LNCAP (cell line): ENCODE measurements at regions not wholly inside any gene's neighbourhood (a gene's known extent, or its start where the extent isn't known, plus 50 kb on each side); places are given as distances from the start of the nearest gene placed in this dataset.

Experiments used
- CTCF ChIP-seq: fragments of 450-650 bp; IDR thresholded peaks from 2 replicates; pipeline ENCODE4 v1.5.1; 2017; ENCODE audit warnings: mild to moderate bottlenecking

- no peak for TF ChIP-seq CTCF
Measured at GRCh38 chr21:16269476-16269875, 539.7 kb downstream of the USP25 start.

GRCh38 chr21:16279731-16280581, 550.2 kb downstream of the USP25 start:
- no peak for TF ChIP-seq CTCF

- no peak for TF ChIP-seq CTCF
Measured at GRCh38 chr21:16280686-16281091, 550.9 kb downstream of the USP25 start.

GRCh38 chr21:16283516-16283915, 553.7 kb downstream of the USP25 start:
- TF ChIP-seq CTCF: no peak

GRCh38 chr21:16285605-16286126, 555.9 kb downstream of the USP25 start:
- TF ChIP-seq CTCF: no peak

- TF ChIP-seq CTCF: no peak
Measured at GRCh38 chr21:16287046-16287445, 557.3 kb downstream of the USP25 start.

GRCh38 chr21:16291296-16291695, 561.5 kb downstream of the USP25 start:
- TF ChIP-seq CTCF: no peak
